WERI-Rb-1 (cell line): ENCODE measurements at regions not wholly inside any gene's neighbourhood (a gene's known extent, or its start where the extent isn't known, plus 50 kb on each side); places are given as distances from the start of the nearest gene placed in this dataset.
A peak's percentile ranks its signal among the peaks of the same experiment; 100 is the strongest.

Source experiments
- DNase-seq: peaks from one replicate; pipeline ENCODE4 v3.0.0-alpha.2; 2020
- H3K27ac ChIP-seq: fragments of 250-450 bp; sonication (Bioruptor Pico); 2 replicates; pipeline ENCODE4 v1.5.1; 2020; ENCODE audit warnings: mild to moderate bottlenecking, moderate library complexity
- H3K27me3 ChIP-seq: fragments of 250-450 bp; sonication (Bioruptor Pico); 2 replicates; pipeline ENCODE4 v1.5.1; 2021; ENCODE audit warnings: mild to moderate bottlenecking, low read depth, moderate library complexity; ENCODE audit not compliant: insufficient read depth, severe bottlenecking
- H3K36me3 ChIP-seq: fragments of 250-450 bp; sonication (Bioruptor Pico); 2 replicates; pipeline ENCODE4 v1.5.1; 2020; ENCODE audit warnings: mild to moderate bottlenecking, moderate library complexity
- H3K4me3 ChIP-seq: 2 replicates; pipeline ENCODE4 v1.5.1; 2011; ENCODE audit warnings: low read depth, mild to moderate bottlenecking, control low read depth, low read length
- H3K9me3 ChIP-seq: fragments of 250-450 bp; sonication (Bioruptor Pico); 2 replicates; pipeline ENCODE4 v1.5.1; 2021; ENCODE audit warnings: mild to moderate bottlenecking, moderate library complexity; ENCODE audit not compliant: severe bottlenecking
- CTCF ChIP-seq: IDR thresholded peaks from 2 replicates; pipeline ENCODE4 v1.5.1; 2011; ENCODE audit warnings: low read depth, mild to moderate bottlenecking, control low read depth, inconsistent platforms, low read length

DNA sequence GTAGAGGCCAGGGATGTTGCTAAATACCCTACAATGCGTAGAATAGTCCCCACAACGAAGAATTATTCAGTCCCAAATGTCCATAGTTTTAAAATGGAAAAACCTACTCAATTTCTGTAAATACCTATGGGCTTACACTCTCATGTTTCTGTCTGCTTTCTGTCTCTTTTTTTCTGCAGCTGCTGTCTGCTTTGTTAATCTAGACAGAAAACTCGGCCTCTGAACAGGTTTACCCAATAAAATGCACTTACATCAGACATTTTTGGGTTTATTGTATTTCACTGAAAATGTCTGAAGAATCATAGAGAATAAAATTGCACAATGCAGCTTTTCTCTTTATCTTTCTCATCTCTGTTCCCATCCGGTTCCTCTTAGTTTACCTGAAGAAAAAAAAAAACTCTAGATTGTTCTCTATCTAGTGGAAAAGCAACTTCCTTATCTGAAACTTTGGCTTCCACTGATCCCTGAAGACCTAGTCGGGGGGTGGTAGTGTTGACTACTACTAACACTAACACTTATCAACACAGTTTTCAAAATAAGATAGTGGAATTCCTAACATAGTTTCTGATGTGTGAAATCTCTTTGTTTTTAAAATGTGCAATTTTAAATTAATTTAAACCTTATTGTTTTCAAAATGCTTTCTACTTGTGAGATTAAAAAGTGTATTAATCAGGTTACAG, 76.9 kb upstream of the CCDC190 start:
- no peaks in the 10 kb centered on the region for H3K36me3 ChIP-seq
- TF ChIP-seq CTCF: no peak
- no peak overlapping the region for H3K4me3 ChIP-seq
- DNase-seq: no peak
- no peak overlapping the region for H3K27ac ChIP-seq
- H3K27me3 ChIP-seq: no peaks in the 10 kb centered on the region
- H3K9me3 ChIP-seq: no peaks in the 10 kb centered on the region

DNA sequence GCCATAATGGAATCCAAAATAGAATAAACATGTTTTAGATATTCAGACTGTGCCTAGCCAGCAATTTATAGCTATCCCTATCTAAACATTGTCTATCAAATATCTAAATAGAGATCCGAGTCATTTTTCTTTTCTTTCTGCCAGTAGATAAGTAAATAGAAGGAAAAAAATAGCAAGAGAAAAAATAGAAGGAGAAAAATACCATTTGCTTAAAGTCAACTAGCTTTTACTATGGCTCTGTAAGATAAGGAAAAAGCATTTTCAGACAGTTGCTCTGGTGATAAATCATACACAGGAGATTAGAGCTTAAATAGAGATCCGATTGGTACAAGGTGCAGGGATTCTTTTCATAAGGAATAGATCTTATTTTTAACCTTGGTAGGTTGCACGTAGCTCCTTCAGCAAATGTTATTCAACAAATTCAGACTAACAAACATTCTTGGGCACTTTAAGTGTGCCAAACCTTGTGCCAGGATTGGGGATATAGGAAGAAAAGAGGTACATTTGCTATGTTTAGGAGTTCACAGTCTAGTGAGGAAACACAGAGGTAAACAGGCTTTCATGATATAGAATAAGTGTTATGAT, 70.1 kb upstream of the CCDC190 start:
- no peak for DNase-seq
- H3K27me3 ChIP-seq: no peaks in the 10 kb centered on the region
- peak overlapping the region; percentile 21 for H3K27ac ChIP-seq
- no peaks in the 10 kb centered on the region for H3K9me3 ChIP-seq
- TF ChIP-seq CTCF: no peak
- H3K4me3 ChIP-seq: no peak overlapping the region
- no peaks in the 10 kb centered on the region for H3K36me3 ChIP-seq

GRCh38 chr1:162930532-162930931, 69.6 kb upstream of the CCDC190 start:
- no peaks in the 10 kb centered on the region for H3K27me3 ChIP-seq
- H3K4me3 ChIP-seq: no peak overlapping the region
- DNase-seq: no peak
- TF ChIP-seq CTCF: no peak
- H3K9me3 ChIP-seq: no peaks in the 10 kb centered on the region
- H3K36me3 ChIP-seq: no peaks in the 10 kb centered on the region
- peak overlapping the region; percentile 21 for H3K27ac ChIP-seq

DNA sequence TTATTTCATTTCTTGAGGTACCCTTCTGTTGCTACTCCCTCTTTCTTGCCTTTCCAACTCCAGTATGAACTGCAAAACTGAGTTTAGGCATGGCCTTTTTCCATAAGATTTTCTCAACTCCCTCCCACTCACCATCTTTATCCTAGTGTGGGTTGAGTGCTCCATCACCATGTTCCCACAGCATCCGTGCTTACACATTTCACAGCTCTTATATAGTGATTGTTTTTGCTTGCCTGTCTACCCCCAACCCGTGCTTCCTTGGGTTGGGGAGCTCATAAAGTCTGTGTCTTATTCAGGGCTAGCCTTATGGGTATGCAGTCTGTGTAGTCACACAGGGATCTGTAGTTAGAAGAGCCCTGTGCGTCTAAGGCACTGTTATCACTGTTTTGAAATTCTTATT, 68.2 kb upstream of the CCDC190 start:
- no peak overlapping the region for H3K4me3 ChIP-seq
- no peak for TF ChIP-seq CTCF
- no peaks in the 10 kb centered on the region for H3K27me3 ChIP-seq
- H3K27ac ChIP-seq: no peak overlapping the region
- no peaks in the 10 kb centered on the region for H3K36me3 ChIP-seq
- DNase-seq: no peak
- no peaks in the 10 kb centered on the region for H3K9me3 ChIP-seq

GRCh38 chr1:162928141-162928540, 67.2 kb upstream of the CCDC190 start:
- H3K9me3 ChIP-seq: no peaks in the 10 kb centered on the region
- H3K4me3 ChIP-seq: no peak overlapping the region
- TF ChIP-seq CTCF: no peak
- no peak overlapping the region for H3K27ac ChIP-seq
- no peaks in the 10 kb centered on the region for H3K36me3 ChIP-seq
- DNase-seq: no peak
- no peaks in the 10 kb centered on the region for H3K27me3 ChIP-seq

GRCh38 chr1:162927421-162927820, 66.4 kb upstream of the CCDC190 start:
- no peak for TF ChIP-seq CTCF
- Histone ChIP-seq H3K36me3 (no peaks in the 10 kb centered on the region), H3K27me3 (no peaks in the 10 kb centered on the region), H3K9me3 (no peaks in the 10 kb centered on the region), H3K4me3 (no peak overlapping the region), H3K27ac (no peak overlapping the region)
- no peak for DNase-seq
